GM21825 (cell line): ENCODE measurements at regions not wholly inside any gene's neighbourhood (a gene's known extent, or its start where the extent isn't known, plus 50 kb on each side); places are given as distances from the start of the nearest gene placed in this dataset.
"Not testable (repeated sequence)": the region's sequence is repeated elsewhere in the genome, so short reads cannot be mapped to it uniquely, and the experiment has no call there.

Source experiments
- ATAC-seq: cut with Tn5 transposase; IDR thresholded peaks from one replicate; pipeline ENCODE4 v1.9.1; 2021; ENCODE audit warnings: mild to moderate bottlenecking, moderate library complexity; ENCODE audit not compliant: unreplicated experiment

GRCh38 chr9:107847978-107848964 is 358.7 kb upstream of the KLF4 start:
- ATAC-seq, result no peak

- ATAC-seq, result no peak
These were observed 353.0 kb upstream of the KLF4 start for GRCh38 chr9:107842530-107842929.

DNA sequence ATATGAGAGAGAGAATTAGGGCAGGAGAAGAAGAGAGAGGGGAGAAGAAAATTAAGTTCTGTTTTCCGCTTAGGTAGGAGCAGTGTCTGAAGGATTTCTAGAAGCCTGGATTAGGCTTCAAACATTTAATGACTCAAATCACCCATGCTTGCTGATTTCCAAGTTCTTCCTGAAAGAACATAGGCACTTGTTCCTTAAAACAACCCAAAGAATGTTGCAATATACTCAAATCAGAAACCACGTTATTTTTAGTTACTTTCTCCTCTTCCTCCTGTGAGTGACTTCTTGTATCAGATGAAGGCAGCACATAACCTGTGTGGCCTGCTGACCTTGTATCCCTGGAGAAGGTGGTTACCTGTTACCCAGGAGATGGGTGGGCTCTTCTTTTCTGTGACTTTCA is 351.5 kb upstream of the KLF4 start:
- no peak for ATAC-seq

DNA sequence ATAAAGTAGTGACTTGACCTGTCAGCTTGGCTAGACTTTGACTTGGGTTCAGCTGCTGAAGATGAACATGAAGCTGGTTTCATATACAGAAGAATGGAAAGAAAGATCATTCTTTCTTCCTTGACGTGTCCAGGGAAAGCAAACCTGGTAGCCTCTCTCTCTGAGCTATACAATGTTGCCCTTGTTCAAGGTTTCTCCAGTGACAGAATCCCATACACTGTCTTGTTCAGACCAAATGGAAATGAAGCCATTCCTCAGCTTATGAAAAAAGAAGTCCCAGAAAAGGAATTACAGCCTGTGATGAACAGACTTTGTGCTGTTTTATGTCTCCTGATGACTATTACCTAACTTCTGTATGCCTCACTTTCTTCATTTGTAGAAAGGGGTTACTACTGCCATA is 349.8 kb upstream of the KLF4 start:
- no peak for ATAC-seq

DNA sequence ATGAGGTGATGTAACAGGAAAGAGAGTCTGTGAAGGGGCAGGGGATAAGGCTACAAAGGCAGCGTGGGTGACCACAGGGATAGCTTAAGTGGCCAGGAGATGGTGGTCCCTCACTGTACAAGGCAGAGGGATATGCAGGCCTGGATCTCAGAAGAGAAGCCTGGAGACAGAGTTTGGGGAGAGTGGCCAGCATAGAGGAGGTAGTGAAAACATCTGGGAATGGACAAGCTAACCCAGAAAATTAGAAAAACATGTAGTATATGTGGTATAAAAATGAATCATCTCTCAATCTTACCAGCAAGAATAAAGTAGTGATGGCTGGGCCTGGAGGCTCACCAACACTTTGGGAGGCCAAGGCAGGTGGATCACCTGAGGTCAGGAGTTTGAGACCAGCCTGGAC is 349.2 kb upstream of the KLF4 start:
- ATAC-seq, result no peak

GRCh38 chr9:107836300-107836699 is 346.7 kb upstream of the KLF4 start:
- no peak for ATAC-seq

DNA sequence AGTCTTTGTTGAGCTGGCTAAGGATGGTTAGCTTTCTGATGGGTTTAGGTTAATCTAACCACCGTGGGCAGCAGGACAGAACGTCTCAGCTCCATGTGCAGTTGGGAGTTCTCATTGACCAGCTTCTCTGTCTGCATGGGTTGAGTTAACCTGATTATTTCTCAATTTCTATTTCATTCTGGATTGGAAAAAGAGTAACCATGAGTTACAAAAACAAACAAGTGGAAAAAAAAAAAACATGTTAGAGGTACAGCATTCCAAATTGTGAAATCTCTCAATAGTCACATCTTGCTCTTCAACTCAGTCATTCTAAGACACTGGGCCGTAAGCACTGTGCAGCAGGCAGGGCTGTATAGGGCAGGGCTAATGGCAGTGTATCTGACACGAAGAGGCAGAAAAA is 343.7 kb upstream of the KLF4 start:
- no peak for ATAC-seq

DNA sequence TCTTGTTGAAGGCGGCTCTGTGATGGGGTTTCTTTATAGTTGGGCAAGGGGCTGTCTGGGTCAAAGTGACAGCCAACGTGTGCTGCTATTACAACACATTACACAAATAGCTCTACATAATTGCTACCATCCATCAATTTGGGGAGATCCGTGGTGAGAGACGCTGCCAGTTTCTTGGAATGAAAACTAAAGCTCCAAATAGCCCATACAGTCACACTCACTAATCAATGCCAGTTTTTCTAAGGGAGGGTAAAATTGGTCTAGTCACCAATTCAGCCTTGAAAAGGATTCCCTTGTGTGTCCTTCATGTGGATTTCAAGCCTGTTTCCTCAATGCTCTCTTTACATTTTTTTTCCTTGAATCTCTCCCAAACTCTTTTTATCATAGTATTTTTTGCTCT is 343.3 kb upstream of the KLF4 start:
- ATAC-seq, result no peak

GRCh38 chr9:107830479-107830878 is 340.9 kb upstream of the KLF4 start:
- ATAC-seq, result no peak

DNA sequence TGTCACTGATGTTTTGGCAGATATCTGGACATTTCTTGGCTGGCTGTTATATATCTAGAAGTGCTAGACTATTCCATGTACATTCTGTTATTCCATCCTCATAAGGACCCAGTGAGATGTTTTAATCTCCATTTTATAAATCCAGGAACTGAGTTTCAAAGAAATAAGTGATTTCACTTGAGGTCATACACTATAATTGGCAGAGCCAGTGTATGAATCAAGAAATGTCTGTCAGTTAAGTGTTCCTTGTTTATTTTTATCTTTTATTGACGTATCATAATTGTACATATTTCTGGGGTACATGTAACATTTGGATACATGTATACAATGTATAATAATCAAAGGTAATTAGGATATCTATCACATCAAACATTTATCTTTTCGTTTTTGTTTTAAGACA is 338.3 kb upstream of the KLF4 start:
- ATAC-seq, result no peak

GRCh38 chr9:107827304-107827703 is 337.7 kb upstream of the KLF4 start:
- no peak for ATAC-seq

DNA sequence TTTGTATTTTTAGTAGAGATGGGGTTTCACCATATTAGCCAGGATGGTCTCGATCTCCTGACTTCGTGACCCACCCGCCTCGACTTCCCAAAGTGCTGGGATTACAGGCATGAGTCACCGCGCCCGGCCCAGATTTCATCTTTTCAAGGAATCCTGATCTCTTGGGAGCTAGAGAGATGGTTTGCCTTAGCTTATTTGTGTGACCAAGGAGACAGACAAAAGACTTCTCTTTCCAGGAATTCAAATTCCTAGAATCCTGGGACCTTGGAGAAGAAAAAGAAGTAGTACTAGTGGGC is 337.1 kb upstream of the KLF4 start:
- ATAC-seq, result not testable (repeated sequence)

DNA sequence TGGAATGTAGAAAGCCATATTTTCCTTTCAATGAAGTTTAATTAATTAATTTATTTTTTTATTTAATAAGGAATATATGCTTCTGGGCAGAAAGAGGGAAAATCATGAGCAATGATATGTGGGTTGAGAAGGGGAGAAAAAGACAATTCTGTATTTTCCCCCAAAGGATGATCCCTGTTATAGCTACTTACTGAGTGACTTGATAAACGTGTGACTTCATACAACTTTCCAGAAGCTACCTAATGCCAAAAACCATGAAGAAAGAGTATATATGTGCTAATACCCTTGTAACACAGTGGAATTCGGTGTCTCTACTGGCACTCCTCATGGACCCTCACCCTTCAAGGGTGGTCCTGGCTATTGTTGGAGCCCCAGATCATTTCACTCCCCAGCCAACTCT is 335.0 kb upstream of the KLF4 start:
- ATAC-seq, result no peak

- ATAC-seq, result no peak
These were observed 330.4 kb upstream of the KLF4 start for GRCh38 chr9:107819772-107820565.

GRCh38 chr9:107818503-107818829 is 328.9 kb upstream of the KLF4 start:
- not testable (repeated sequence) for ATAC-seq

- ATAC-seq, result not testable (repeated sequence)
These were observed 328.3 kb upstream of the KLF4 start for GRCh38 chr9:107817595-107818502.

GRCh38 chr9:107816561-107817021 is 327.0 kb upstream of the KLF4 start:
- no peak for ATAC-seq

GRCh38 chr9:107815782-107816560 is 326.4 kb upstream of the KLF4 start:
- no peak for ATAC-seq

DNA sequence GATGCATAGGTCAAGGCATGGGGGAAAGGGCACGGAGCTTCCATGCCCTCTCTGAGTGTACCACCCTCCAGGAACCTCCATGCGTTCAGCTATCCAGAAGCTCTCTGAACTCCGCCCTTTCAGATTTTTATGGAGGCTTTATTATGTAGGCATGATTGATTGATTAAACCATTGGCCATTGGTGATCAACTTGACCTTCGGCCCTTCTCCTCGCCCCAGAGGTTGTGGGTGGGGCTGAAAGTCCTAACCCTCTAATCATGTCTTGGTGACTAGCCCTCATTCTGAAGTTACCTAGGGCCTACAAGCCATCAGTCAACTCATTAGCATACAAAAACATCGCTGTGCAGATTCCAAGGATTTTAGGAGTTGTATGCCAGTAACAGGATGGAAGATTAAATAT is 323.7 kb upstream of the KLF4 start:
- no peak for ATAC-seq

GRCh38 chr9:107810461-107810961 is 320.9 kb upstream of the KLF4 start:
- ATAC-seq, result no peak
